ENCODE measurements at regions not wholly inside any gene's neighbourhood (a gene's known extent, or its start where the extent isn't known, plus 50 kb on each side); places are given as distances from the start of the nearest gene placed in this dataset.

DNA sequence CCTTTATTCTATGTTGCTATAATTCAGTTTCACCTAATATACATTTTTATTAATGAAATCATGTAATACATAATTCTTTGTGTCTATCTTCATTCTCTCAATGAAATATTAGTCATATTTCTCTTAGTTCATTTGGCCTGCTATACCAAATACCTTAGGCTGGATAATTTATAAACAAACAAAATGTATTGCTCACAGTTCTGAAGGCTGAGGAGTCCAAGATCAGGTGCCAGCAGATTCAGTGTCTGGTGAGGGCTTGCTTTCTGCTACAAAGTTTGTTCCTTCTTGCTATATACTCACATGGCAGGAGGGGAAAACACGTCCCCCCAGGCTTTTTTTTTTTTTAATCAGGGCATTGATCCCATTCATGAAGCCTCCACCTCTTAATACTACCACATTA lies 143.4 kb upstream of the GRB10 start:
- DNase-seq (ENCODE audit: extremely low spot score): no peak
- ChIA-PET CTCF (no interaction called here), POLR2A (no interaction called here)
- TF ChIP-seq CTCF (IDR thresholded peaks at IDR 0.05; ENCODE audit: control extremely low read depth, extremely low read depth, low read depth, missing control alignments): no peak

GRCh38 chr7:50923476-50923875 lies 140.8 kb upstream of the GRB10 start:
- CTCF ChIA-PET: no interaction called here
- POLR2A ChIA-PET: no interaction called here
- DNase-seq (ENCODE audit: extremely low spot score): no peak
- no peak for TF ChIP-seq CTCF (IDR thresholded peaks at IDR 0.05; ENCODE audit: control extremely low read depth, extremely low read depth, low read depth, missing control alignments)

DNA sequence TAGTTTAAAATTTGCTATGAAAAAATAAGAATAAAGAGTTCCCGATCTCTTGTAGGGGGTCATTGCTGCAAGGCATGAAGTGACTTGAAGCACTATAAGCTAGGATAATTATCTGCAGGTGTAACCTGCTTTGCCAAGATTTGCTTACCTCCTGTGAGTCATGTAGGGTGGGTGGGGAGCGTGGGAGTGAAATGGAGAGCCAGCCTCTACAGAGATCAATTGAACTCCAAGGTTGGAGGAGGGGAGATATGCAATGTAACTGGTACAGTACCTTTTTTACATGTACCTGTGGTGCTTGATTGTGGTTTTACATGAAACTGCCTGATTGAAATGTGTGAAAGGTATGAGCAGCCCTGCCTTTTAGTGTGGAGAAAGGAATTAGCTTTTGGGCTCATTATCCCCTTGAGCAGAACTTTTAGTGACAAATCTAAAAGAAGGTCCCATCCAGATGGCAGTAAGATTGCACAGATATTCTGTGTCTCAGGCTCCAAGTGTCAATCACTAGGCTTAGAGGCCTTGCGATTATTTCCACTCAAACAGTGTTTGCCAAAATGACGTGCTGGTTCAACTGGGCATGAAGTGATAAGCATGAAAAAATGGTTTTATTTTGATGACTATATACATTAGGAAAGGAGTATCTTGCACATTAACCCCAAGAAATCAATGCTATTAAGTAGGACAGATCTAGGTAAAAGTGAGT lies 138.6 kb upstream of the GRB10 start:
- DNase-seq (ENCODE audit: extremely low spot score): no peak
- no peak for TF ChIP-seq CTCF (IDR thresholded peaks at IDR 0.05; ENCODE audit: control extremely low read depth, extremely low read depth, low read depth, missing control alignments)
- CTCF ChIA-PET: no interaction called here
- POLR2A ChIA-PET: no interaction called here

- no peak for TF ChIP-seq CTCF (IDR thresholded peaks at IDR 0.05; ENCODE audit: control extremely low read depth, extremely low read depth, low read depth, missing control alignments)
- DNase-seq (ENCODE audit: extremely low spot score): no peak
- ChIA-PET POLR2A (no interaction called here), CTCF (no interaction called here)
These were observed 137.4 kb upstream of the GRB10 start for GRCh38 chr7:50920031-50920635.

DNA sequence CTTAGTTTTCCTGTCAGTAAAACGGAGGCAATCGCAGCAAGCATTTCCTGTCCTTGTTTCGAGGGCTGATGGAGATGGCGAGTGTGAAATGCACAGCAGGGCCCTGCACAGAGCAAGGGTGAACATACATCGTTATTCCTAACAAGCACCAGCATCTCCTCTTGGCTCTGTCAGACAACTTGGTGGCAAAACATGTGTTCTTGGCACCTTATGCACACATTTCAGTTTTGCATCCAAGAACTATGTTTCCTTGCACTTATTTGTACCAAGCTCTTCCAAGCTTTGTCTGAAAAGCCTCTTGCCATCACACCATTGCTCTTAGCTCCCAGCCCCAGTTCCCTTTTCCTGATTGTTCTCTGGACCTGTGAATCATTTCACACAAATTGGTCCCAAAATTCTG lies 132.9 kb upstream of the GRB10 start:
- no peak for TF ChIP-seq CTCF (IDR thresholded peaks at IDR 0.05; ENCODE audit: control extremely low read depth, extremely low read depth, low read depth, missing control alignments)
- no peak for DNase-seq (ENCODE audit: extremely low spot score)
- POLR2A ChIA-PET: no interaction called here
- CTCF ChIA-PET: no interaction called here

- DNase-seq (ENCODE audit: extremely low spot score): no peak
- ChIA-PET CTCF (interaction anchor here (1.3 kb wide), 1 partner anchor 15 kb away, joined by 3 read pairs; no protein-coding TSS in a partner anchor), POLR2A (no interaction called here)
- TF ChIP-seq CTCF (IDR thresholded peaks at IDR 0.05; ENCODE audit: control extremely low read depth, extremely low read depth, low read depth, missing control alignments): no peak
These were observed 131.8 kb upstream of the GRB10 start for GRCh38 chr7:50914460-50914859.
